Fibroblast of pulmonary artery (primary cell): ENCODE measurements at regions not wholly inside any gene's neighbourhood (a gene's known extent, or its start where the extent isn't known, plus 50 kb on each side); places are given as distances from the start of the nearest gene placed in this dataset.
"Not testable (repeated sequence)": the region's sequence is repeated elsewhere in the genome, so short reads cannot be mapped to it uniquely, and the experiment has no call there.

Source experiments
- DNase-seq: peaks from one replicate; pipeline ENCODE4 v3.0.0-alpha.2; 2010; ENCODE audit warnings: low read depth
- H3K4me3 ChIP-seq: replicated peaks from 2 replicates; pipeline ENCODE4 v1.5.1; 2011; ENCODE audit warnings: low read depth, mild to moderate bottlenecking, control low read depth, low read length, moderate library complexity
- TF ChIP-seq, protein P1 (sequence below): IDR thresholded peaks from 2 replicates; pipeline ENCODE4 v1.5.1; 2011; ENCODE audit warnings: mild to moderate bottlenecking, control low read depth, low read length, inconsistent platforms; ENCODE audit errors: missing control alignments

DNA sequence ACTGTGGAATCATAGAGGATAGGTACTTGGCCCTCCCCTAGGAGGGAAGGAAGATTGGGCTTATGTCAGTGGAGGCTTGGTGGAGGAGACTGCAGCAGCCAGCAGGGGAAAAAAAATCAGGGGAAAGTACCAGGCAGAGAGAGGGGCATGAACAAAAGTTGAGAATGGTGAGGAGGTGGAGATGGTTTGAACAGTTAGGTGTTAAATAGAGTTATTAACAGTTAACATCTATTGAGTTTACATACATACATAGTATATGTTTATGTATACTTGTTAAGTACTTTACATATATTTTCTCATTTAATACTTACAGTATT, 136.5 kb upstream of the HNRNPU start:
- H3K4me3 ChIP-seq, result no peak overlapping the region
- TF ChIP-seq, protein P1, sequence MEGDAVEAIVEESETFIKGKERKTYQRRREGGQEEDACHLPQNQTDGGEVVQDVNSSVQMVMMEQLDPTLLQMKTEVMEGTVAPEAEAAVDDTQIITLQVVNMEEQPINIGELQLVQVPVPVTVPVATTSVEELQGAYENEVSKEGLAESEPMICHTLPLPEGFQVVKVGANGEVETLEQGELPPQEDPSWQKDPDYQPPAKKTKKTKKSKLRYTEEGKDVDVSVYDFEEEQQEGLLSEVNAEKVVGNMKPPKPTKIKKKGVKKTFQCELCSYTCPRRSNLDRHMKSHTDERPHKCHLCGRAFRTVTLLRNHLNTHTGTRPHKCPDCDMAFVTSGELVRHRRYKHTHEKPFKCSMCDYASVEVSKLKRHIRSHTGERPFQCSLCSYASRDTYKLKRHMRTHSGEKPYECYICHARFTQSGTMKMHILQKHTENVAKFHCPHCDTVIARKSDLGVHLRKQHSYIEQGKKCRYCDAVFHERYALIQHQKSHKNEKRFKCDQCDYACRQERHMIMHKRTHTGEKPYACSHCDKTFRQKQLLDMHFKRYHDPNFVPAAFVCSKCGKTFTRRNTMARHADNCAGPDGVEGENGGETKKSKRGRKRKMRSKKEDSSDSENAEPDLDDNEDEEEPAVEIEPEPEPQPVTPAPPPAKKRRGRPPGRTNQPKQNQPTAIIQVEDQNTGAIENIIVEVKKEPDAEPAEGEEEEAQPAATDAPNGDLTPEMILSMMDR, result no peak
- no peak for DNase-seq

DNA sequence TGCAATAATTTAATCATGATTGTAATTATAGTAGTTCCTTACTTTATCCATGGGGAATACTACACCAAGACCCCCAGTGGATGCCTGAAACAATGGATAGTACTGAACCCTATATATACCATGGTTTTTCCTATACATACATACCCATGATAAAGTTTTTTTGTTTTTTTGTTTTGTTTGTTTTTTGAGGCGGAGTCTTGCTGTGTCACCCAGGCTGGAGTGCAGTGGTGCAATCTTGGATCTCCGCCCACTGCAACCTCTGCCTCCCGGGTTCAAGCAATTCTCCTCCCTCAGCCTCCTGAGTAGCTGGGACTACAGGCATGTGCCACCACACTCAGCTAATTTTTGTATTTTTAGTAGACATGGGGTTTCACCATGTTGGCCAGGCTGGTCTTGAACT, 135.3 kb upstream of the HNRNPU start:
- DNase-seq, H3K4me3 ChIP-seq: not testable (repeated sequence)

DNA sequence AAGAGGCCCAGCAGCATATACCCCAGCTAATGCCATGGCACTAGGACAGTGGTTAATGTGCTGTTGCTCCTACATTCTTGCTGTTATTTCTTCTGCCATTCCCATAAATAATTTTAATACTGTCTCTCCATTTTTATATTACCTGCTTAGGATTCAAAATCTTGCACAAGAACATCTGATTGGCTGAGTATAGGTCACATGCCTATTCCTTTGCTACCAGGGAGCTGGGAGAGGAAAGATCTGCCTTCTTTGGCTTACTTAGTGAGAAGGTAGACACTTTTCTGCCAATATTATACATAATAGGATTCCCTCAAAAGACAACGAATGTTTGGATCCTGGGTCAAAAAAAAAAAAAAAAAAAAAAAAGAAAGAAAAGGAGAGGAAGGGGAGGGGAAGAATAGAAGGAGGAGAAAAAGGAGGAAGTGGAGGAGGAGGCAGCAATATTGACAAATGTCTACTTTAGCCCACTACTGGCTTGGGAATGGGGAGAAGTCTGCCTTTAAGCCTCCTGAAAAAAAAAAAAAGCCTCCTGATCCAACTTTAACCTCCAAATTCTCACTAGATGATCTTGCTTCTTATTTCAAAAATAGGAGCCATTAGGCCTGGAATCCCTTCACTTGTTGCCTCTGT, 134.5 kb upstream of the HNRNPU start:
- TF ChIP-seq, protein P1, result no peak
- no peak for DNase-seq
- H3K4me3 ChIP-seq, result no peak overlapping the region

DNA sequence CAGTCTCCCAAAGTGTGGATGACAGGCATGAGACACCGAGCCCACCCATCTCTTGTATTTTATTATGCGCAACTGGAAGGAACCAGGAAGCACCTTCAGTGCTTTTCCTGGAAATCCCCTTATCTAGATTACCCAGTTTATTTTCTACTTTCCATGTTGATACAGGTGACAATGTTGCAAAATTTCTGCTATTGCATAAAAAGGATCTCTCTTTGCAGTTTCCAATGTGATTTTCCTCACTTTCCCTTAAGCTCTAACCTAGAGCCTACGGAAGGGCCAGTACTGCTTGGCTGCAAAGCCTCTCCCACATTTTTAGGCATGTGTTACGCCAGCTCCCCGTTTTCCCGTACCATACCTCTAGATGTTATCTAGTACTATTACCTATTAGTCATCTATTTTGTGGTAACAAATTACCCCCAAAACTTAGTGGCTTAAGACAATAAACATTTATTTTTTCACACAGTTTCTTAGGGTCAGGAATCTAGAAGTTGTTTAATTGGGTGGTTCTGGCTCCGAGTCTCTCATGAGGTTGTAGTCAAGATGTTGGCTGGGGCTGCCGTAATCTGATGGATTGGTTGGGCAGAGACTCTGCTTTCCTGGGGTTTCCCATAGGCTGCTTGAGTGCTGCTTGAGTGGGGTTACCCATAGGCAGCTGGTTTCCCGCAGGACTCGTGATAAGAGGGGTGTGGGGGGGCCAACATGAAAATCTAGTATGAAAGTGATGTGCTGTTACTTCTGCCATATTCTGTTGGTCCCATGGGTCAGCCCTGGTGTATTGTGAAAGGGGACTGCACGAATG, 131.5 kb upstream of the HNRNPU start:
- TF ChIP-seq, protein P1, result no peak
- no peak overlapping the region for H3K4me3 ChIP-seq
- no peak for DNase-seq

DNA sequence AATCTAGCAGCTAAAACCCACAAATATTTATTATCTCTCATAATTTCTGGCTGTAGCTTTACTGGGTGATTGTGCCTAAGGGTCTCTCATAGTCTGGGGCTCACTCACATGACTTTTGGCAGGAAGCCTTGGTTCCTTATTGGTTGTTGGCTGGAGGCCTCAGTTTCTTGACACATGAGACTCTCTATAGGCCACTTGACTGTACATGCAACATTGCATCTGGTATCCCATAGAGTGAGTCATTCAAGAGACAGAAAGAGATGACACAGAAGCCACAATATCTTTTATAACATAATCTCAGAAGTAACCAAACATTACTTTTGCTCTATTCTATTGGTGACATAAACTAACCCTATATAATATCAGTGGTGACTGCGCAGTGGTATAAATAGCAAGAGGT, 128.5 kb upstream of the HNRNPU start:
- TF ChIP-seq, protein P1, result no peak
- no peak for DNase-seq
- no peak overlapping the region for H3K4me3 ChIP-seq

DNA sequence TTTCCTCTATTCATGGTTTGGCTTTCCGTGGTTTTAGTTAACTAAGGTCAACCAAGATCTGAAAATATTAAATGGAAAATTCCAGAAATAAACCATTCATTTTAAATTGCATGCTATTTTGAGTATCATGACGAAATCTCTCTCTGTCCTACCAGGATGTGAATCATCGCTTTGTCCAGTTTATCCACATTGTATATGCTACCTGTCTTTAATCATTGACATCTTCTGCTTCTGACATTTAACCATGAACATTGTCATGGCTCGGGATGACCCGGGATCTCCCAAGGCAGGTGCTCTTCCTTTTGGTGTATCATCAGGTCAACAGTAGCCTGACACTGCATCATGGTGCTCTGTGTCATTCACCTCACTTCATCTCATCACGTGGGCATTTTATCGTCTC, 125.5 kb upstream of the HNRNPU start:
- DNase-seq, result peak; percentile 50
- H3K4me3 ChIP-seq, result no peak overlapping the region
- TF ChIP-seq, protein P1, result no peak

DNA sequence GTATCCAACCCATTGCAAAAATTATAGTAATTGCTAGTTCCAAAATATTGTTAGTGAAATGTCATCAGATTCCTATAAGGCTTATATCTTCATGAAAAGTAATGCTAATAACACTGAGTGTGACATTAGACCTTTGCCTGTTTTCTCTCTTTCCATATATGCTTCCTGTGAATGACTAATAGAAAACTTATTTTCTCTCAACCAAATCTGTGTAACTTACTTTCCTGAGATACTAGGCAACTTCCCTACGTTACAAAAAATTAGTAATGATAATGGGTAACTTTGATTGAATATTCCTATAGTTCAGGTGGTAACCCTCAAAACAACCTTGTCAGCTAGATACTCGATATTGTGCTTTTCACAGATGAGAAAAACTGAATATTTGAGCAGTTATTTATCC, 124.2 kb upstream of the HNRNPU start:
- TF ChIP-seq, protein P1, result no peak
- no peak overlapping the region for H3K4me3 ChIP-seq
- peak; percentile 30 for DNase-seq
